A549 (cell line): ENCODE measurements at regions not wholly inside any gene's neighbourhood (a gene's known extent, or its start where the extent isn't known, plus 50 kb on each side); places are given as distances from the start of the nearest gene placed in this dataset.

ENCODE experiments used
- CTCF ChIP-seq: fragments of >200 bp; sonication (Bioruptor Twin); formaldehyde crosslinking; IDR thresholded peaks from 3 replicates; pipeline ENCODE4 v1.5.1; 2016
- ELK1 ChIP-seq: fragments of 150-350 bp; IDR thresholded peaks from 2 replicates; pipeline ENCODE4 v1.6.1; 2014; ENCODE audit warnings: low read depth, mild to moderate bottlenecking, low read length
- HEYL ChIP-seq: fragments of 250-450 bp; sonication (Bioruptor Pico); IDR thresholded peaks from 2 replicates; pipeline ENCODE4 v1.8.0; 2021; ENCODE audit warnings: mild to moderate bottlenecking, moderate library complexity
- JUNB ChIP-seq: fragments of >200 bp; sonication (Bioruptor Twin); formaldehyde crosslinking; IDR thresholded peaks from 2 replicates; pipeline ENCODE4 v1.6.1; 2016
- MAX ChIP-seq: IDR thresholded peaks from 2 replicates; pipeline ENCODE4 v1.6.1; 2012
- NFE2L2 ChIP-seq: fragments of 150-350 bp; conservative IDR thresholded peaks from 2 replicates; pipeline ENCODE4 v1.6.1; 2014; ENCODE audit warnings: low read length
- POLR2A ChIP-seq: IDR thresholded peaks from 2 replicates; pipeline ENCODE4 v1.6.1; 2012; ENCODE audit warnings: mild to moderate bottlenecking, low read length
- RAD21 ChIP-seq, 2 experiments: fragments of >200 bp in 1 of 2; sonication (Bioruptor Twin) in 1 of 2; formaldehyde crosslinking in 1 of 2; IDR thresholded peaks in 1 of 2; conservative IDR thresholded peaks in 1 of 2; 2 replicates in 1 of 2; 3 replicates in 1 of 2; pipeline ENCODE4 v1.6.1; 2012 to 2018; ENCODE audit warnings: inconsistent platforms in 1 of 2
- SMC3 ChIP-seq: fragments of >200 bp; sonication (Bioruptor Twin); formaldehyde crosslinking; IDR thresholded peaks from 3 replicates; pipeline ENCODE4 v1.6.1; 2018; ENCODE audit warnings: inconsistent platforms

GRCh38 chr12:42769455-42769854 lies 179.9 kb upstream of the PRICKLE1 start:
- TF ChIP-seq CTCF: no peak
- no peak for TF ChIP-seq JUNB
- no peak for TF ChIP-seq POLR2A
- TF ChIP-seq NFE2L2: no peak
- no peak for TF ChIP-seq MAX
- TF ChIP-seq ELK1: no peak
- no peak for TF ChIP-seq SMC3
- TF ChIP-seq RAD21 (conservative IDR thresholded peaks at IDR 0.05 in 1 of 2, IDR thresholded peaks at IDR 0.05 in 1 of 2): no peak
- TF ChIP-seq HEYL (CRISPR knock-in tag): no peak
